ENCODE measurements at regions not wholly inside any gene's neighbourhood (a gene's known extent, or its start where the extent isn't known, plus 50 kb on each side); places are given as distances from the start of the nearest gene placed in this dataset.

- no peak overlapping the region for H3K27ac ChIP-seq
- no peak for TF ChIP-seq CTCF (conservative IDR thresholded peaks at IDR 0.05)
These were observed 73.3 kb upstream of the SHANK2 start for GRCh38 chr11:71325418-71326327.

- H3K27ac ChIP-seq: no peak overlapping the region
- TF ChIP-seq CTCF (conservative IDR thresholded peaks at IDR 0.05): no peak
These were observed 72.5 kb upstream of the SHANK2 start for GRCh38 chr11:71324788-71325417.

- TF ChIP-seq CTCF (conservative IDR thresholded peaks at IDR 0.05): no peak
- no peak overlapping the region for H3K27ac ChIP-seq
These were observed 71.6 kb upstream of the SHANK2 start for GRCh38 chr11:71323876-71324526.

GRCh38 chr11:71322861-71323582, 70.6 kb upstream of the SHANK2 start:
- H3K27ac ChIP-seq: no peak overlapping the region
- TF ChIP-seq CTCF (conservative IDR thresholded peaks at IDR 0.05): no peak

GRCh38 chr11:71322192-71322735, 69.9 kb upstream of the SHANK2 start:
- no peak overlapping the region for H3K27ac ChIP-seq
- TF ChIP-seq CTCF (conservative IDR thresholded peaks at IDR 0.05): no peak

- no peak overlapping the region for H3K27ac ChIP-seq
- no peak for TF ChIP-seq CTCF (conservative IDR thresholded peaks at IDR 0.05)
These were observed 69.2 kb upstream of the SHANK2 start for GRCh38 chr11:71321433-71322191.

Data from VCaP (cell line).